Body of pancreas (tissue), 4 donors: ENCODE measurements at regions not wholly inside any gene's neighbourhood (a gene's known extent, or its start where the extent isn't known, plus 50 kb on each side); places are given as distances from the start of the nearest gene placed in this dataset.

Experiments
- ATAC-seq: fragments of 150-250 bp; one replicate; pipeline ENCODE4 v1.9.1; 2016
- DNase-seq, 4 donors: peaks; one replicate each; pipeline ENCODE4 v3.0.0-alpha.2; 2019
- H3K27ac ChIP-seq, 4 donors: fragments of 200-600 bp; sonication (generic); 1 replicate in 3 of 4; 2 replicates in 1 of 4; pipeline versions ENCODE4 v1.5.1 to v1.6.1; 2016 to 2019; ENCODE audit warnings: mild to moderate bottlenecking in 1 of 4, mixed read lengths in 1 of 4, moderate library complexity in 1 of 4
- H3K27me3 ChIP-seq, 2 donors: fragments of 200-600 bp; sonication (generic); one replicate each; pipeline ENCODE4 v1.6.0; 2016; ENCODE audit warnings: mild to moderate bottlenecking in 1 of 2
- H3K36me3 ChIP-seq, 2 donors: fragments of 200-600 bp; sonication (generic); replicated peaks in 1 of 2; 2 replicates each; pipeline ENCODE4 v1.5.1; 2016; ENCODE audit warnings: low read depth in 2 of 2; ENCODE audit not compliant: insufficient read depth in 1 of 2
- H3K4me1 ChIP-seq: fragments of 200-600 bp; sonication (generic); one replicate; pipeline ENCODE4 v1.6.0; 2016
- H3K4me3 ChIP-seq, 2 donors: fragments of 200-600 bp; sonication (generic); 1 replicate in 1 of 2; 2 replicates in 1 of 2; pipeline ENCODE4 v1.5.1; 2016 to 2019
- H3K9me3 ChIP-seq, 3 donors: fragments of 200-600 bp; sonication (generic); 1 replicate in 2 of 3; 2 replicates in 1 of 3; pipeline ENCODE4 v1.5.1; 2016
- CTCF ChIP-seq, 7 experiments: fragments of 450-650 bp in 4 of 7; fragments of 200-600 bp in 3 of 7; sonication (generic) in 3 of 7; IDR thresholded peaks; one replicate each; pipeline ENCODE4 v1.5.1; 2016 to 2019; ENCODE audit warnings: antibody characterized with exemption in 7 of 7
- POLR2A ChIP-seq, 3 donors: fragments of 450-650 bp; IDR thresholded peaks; one replicate each; pipeline ENCODE4 v1.6.1; 2016; ENCODE audit warnings: antibody characterized with exemption in 3 of 3, mild to moderate bottlenecking in 2 of 3
- WGBS, 2 donors: methylation state at CpG; one replicate each; pipeline ENCODE4 v1.1.5; 2017; 5-methylcytosine and 5-hydroxymethylcytosine counted together
- intact Hi-C: fragments of 100-400 bp; cut with DNase I; formaldehyde crosslinking; loops from one replicate; pipeline ENCODE4 v1.15.1; 2023

GRCh38 chr2:8265476-8266226 lies 416.2 kb upstream of the ID2 start:
- Histone ChIP-seq H3K4me3 (no peak overlapping the region), H3K27me3 (no peaks in the 10 kb centered on the region), H3K4me1 (no peaks in the 10 kb centered on the region), H3K36me3 (no peaks in the 10 kb centered on the region), H3K9me3 (no peaks in the 10 kb centered on the region), H3K27ac (no peak overlapping the region)
- no peak for ATAC-seq
- DNase-seq: no peak
- TF ChIP-seq POLR2A (IDR thresholded peaks at IDR 0.05): no peak
- TF ChIP-seq CTCF (IDR thresholded peaks at IDR 0.05): no peak
- WGBS, 2 donors: 77 to 83% methylated on average over 5 of the region's 5 CpGs
- intact Hi-C loops: no loop called here

DNA sequence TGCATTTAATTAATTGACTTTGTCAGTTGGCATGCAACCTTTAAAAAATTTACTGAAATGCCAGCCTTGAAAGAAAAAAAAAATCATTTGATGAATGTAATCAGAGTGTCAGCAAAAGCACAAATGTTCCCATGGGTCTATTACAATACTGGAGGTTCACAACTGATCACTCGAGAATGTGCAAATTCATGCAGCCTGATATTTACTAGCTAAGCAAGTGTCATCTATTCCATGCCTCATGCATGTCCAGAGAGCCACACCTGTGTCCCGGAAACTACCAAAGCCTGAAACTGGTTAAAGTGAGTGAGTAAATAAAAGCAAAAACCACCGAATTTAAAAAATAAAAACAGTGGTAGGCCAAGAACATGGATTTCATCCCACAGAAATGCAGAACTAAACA lies 415.3 kb upstream of the ID2 start:
- H3K27ac ChIP-seq: no peak overlapping the region
- no peak overlapping the region for H3K4me3 ChIP-seq
- 75 to 86% methylated on average over 3 of the region's 3 CpGs for WGBS, 2 donors
- intact Hi-C loops: no loop called here
- no peaks in the 10 kb centered on the region for H3K27me3 ChIP-seq
- DNase-seq (no peak), ATAC-seq (no peak)
- no peak for TF ChIP-seq CTCF (IDR thresholded peaks at IDR 0.05)
- no peak for TF ChIP-seq POLR2A (IDR thresholded peaks at IDR 0.05)
- H3K36me3 ChIP-seq: no peaks in the 10 kb centered on the region
- no peaks in the 10 kb centered on the region for H3K4me1 ChIP-seq
- H3K9me3 ChIP-seq: no peaks in the 10 kb centered on the region

- ATAC-seq (no peak), DNase-seq (no peak)
- no peaks in the 10 kb centered on the region for H3K36me3 ChIP-seq
- no peaks in the 10 kb centered on the region for H3K27me3 ChIP-seq
- 88 to 94% methylated on average over 3 of the region's 3 CpGs for WGBS, 2 donors
- H3K4me3 ChIP-seq: no peak overlapping the region
- no peaks in the 10 kb centered on the region for H3K4me1 ChIP-seq
- H3K9me3 ChIP-seq: no peaks in the 10 kb centered on the region
- intact Hi-C loops: no loop called here
- no peak overlapping the region for H3K27ac ChIP-seq
- TF ChIP-seq CTCF (IDR thresholded peaks at IDR 0.05): no peak
- TF ChIP-seq POLR2A (IDR thresholded peaks at IDR 0.05): no peak
These were observed 414.8 kb upstream of the ID2 start for GRCh38 chr2:8267048-8267447.

DNA sequence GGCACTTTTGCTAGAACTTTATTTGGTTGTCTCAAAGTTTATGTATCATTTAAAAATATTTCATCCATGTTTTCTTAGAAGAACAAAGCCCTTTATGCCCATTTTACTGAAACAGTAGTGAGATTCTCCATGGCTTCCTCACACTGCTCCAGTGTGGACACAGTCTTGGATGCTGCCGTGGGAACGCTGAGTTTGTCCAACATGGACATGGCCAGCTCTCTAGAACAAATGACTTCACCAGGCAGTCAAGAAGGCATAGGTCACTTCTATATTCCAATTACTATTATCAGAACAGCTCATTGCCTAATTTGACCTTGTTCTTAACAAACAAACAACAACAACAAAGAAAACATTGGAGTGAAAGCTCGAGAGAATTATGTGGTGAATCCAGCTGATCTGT lies 414.1 kb upstream of the ID2 start:
- Histone ChIP-seq H3K27ac (no peak overlapping the region), H3K36me3 (no peaks in the 10 kb centered on the region), H3K27me3 (no peaks in the 10 kb centered on the region), H3K9me3 (no peaks in the 10 kb centered on the region), H3K4me1 (no peaks in the 10 kb centered on the region), H3K4me3 (no peak overlapping the region)
- ATAC-seq (no peak), DNase-seq (no peak)
- 69 to 76% methylated on average over 3 of the region's 3 CpGs for WGBS, 2 donors
- intact Hi-C loops: no loop called here
- TF ChIP-seq CTCF (IDR thresholded peaks at IDR 0.05) (no peak), POLR2A (IDR thresholded peaks at IDR 0.05) (no peak)

DNA sequence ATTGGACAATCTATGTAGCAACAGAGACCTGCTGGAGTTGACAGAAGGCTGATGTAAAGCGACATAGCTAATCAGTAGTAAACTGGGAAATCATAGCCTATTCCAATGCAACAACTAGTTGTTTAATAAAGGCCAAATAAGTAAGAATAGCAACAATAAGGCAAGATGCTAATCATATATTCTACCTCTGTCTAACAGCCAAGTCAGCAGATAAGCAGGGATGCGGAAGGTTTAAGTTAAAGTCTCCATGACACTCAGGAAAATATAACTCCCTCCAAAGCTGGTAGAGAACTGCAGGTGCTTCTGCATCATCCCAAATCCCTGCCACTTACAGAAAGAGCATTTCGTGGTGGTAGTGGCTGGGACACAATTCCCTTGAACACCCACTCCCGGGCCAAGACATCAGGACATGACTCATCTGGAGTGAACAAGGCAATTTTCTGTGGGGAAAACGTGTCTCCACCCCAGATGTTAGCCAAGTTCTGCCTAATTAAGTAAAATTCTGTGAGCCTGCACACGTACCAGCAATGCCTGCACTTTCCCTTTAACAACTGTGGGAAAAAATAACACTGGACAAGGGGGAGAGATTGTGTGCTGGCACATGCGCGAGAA lies 413.6 kb upstream of the ID2 start:
- no peak for DNase-seq
- WGBS, 2 donors: 39 to 48% methylated on average over 8 of the region's 8 CpGs
- TF ChIP-seq POLR2A (IDR thresholded peaks at IDR 0.05) (no peak), CTCF (IDR thresholded peaks at IDR 0.05) (no peak)
- Histone ChIP-seq H3K27me3 (no peaks in the 10 kb centered on the region), H3K4me1 (no peaks in the 10 kb centered on the region), H3K27ac (no peak overlapping the region), H3K4me3 (no peak overlapping the region), H3K9me3 (no peaks in the 10 kb centered on the region), H3K36me3 (no peaks in the 10 kb centered on the region)
- intact Hi-C loops: no loop called here
- no peak for ATAC-seq
